ENCODE measurements at regions not wholly inside any gene's neighbourhood (a gene's known extent, or its start where the extent isn't known, plus 50 kb on each side); places are given as distances from the start of the nearest gene placed in this dataset.
A peak's percentile ranks its signal among the peaks of the same experiment; 100 is the strongest.

DNA sequence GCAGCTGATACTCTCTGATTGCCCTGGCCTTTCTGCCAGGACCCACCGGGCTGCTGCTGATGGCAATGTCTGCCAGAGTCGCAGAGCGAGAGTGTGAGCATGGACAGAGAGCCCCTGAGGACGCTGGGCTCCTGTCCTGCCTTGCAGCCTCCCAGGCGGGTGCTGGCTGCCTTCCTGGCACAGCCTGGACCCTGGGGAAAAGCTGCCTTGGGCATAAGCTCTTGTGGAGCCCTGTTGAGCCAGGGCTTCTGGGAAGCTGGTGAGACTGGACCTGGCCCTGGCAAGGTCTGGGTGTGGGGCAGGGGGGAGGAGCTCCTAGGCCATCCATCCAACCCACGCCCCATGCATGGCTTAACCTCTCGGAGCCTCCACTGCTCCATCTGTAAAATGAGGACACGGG, 105.8 kb upstream of the WNT4 start:
- H3K36me3 ChIP-seq (ENCODE audit: control insufficient read depth, insufficient read depth, low read length) = no peaks in the 10 kb centered on the region
- POLR2A ChIA-PET = no interaction called here
- TF ChIP-seq, protein P1, sequence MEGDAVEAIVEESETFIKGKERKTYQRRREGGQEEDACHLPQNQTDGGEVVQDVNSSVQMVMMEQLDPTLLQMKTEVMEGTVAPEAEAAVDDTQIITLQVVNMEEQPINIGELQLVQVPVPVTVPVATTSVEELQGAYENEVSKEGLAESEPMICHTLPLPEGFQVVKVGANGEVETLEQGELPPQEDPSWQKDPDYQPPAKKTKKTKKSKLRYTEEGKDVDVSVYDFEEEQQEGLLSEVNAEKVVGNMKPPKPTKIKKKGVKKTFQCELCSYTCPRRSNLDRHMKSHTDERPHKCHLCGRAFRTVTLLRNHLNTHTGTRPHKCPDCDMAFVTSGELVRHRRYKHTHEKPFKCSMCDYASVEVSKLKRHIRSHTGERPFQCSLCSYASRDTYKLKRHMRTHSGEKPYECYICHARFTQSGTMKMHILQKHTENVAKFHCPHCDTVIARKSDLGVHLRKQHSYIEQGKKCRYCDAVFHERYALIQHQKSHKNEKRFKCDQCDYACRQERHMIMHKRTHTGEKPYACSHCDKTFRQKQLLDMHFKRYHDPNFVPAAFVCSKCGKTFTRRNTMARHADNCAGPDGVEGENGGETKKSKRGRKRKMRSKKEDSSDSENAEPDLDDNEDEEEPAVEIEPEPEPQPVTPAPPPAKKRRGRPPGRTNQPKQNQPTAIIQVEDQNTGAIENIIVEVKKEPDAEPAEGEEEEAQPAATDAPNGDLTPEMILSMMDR (IDR thresholded peaks at IDR 0.05; ENCODE audit: insufficient read depth, low read depth, low read length) = no peak
- DNase-seq (ENCODE audit: low read depth) = no peak
- H3K27me3 ChIP-seq (ENCODE audit: control insufficient read depth, insufficient read depth, low read length) = peaks cover 45% of the 10 kb centered on the region
- CTCF ChIA-PET = interaction anchor here (0.9 kb wide), 1 partner anchor 80 kb away, joined by 3 read pairs; no protein-coding TSS in a partner anchor
- no peak overlapping the region for H3K4me3 ChIP-seq (ENCODE audit: low read depth, low read length)

DNA sequence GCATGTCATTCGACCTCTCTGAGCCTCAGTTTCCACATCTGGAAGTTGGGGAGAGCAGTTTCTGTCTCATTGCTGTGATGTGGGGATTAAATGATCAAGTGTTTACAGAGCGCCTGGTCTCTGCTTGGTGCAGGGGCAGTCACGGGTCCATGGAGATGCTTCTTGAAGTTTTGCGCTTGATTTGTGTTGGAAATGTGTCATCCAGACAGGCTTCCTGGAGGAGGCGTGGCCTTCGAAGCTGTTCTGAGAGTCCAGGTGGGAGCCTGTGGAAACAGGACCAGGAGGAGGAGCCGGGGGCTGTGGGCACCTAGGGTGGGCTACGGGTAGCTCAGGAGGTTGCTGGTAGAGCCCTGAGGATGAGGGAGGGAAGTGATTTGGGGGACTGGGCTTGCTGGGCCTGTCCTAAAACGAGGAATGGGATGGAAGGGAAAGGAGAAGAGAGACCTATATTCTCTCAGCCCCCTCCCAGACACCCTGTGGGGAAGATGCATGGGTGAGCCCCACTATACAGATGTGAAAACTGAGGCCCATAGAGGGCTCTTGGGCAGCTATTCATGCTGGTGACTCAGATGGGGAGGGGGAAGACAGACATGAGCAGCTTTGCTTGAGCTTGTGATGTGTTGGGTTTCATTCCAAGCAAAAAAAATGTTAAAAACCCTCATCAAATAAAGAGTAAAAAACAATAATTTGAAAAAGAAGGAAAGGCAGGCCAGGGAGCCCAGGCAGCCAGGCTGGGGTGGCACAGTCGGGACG, 107.2 kb upstream of the WNT4 start:
- ChIA-PET CTCF (no interaction called here), POLR2A (interaction anchor here (1.0 kb wide), 1 partner anchor 225 kb away, joined by 3 read pairs; no protein-coding TSS in a partner anchor)
- TF ChIP-seq, protein P1 (IDR thresholded peaks at IDR 0.05; ENCODE audit: insufficient read depth, low read depth, low read length) = no peak
- H3K27me3 ChIP-seq (ENCODE audit: control insufficient read depth, insufficient read depth, low read length) = peaks cover 55% of the 10 kb centered on the region
- DNase-seq (ENCODE audit: low read depth) = no peak
- H3K36me3 ChIP-seq (ENCODE audit: control insufficient read depth, insufficient read depth, low read length) = no peaks in the 10 kb centered on the region
- no peak overlapping the region for H3K4me3 ChIP-seq (ENCODE audit: low read depth, low read length)

DNA sequence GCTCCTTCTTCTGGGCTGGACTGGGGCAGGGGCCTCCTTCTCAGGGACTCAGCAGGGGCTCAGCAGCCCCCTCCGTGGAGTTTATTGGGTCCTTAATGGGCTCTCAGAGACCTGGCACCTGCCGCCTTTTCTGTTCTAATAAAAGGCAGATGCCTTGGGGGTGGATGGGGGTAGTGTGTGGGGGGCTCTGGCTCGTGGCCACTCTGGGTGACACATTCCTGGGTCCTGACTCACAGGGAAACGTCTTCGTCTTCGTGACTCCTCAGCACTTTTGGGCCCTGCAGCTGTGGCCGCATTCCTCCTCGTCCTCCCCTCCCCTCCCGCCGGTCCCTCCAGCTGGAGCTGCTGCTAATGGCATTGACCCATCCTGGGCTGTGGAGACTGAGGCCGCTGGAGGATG, 107.8 kb upstream of the WNT4 start:
- TF ChIP-seq, protein P1 (IDR thresholded peaks at IDR 0.05; ENCODE audit: insufficient read depth, low read depth, low read length) = no peak
- peak; percentile 39 for DNase-seq (ENCODE audit: low read depth)
- H3K36me3 ChIP-seq (ENCODE audit: control insufficient read depth, insufficient read depth, low read length) = no peaks in the 10 kb centered on the region
- CTCF ChIA-PET = no interaction called here
- H3K27me3 ChIP-seq (ENCODE audit: control insufficient read depth, insufficient read depth, low read length) = peaks cover 57% of the 10 kb centered on the region
- H3K4me3 ChIP-seq (ENCODE audit: low read depth, low read length) = no peak overlapping the region
- POLR2A ChIA-PET = interaction anchor here (1.0 kb wide), 1 partner anchor 226 kb away, joined by 3 read pairs; no protein-coding TSS in a partner anchor

DNA sequence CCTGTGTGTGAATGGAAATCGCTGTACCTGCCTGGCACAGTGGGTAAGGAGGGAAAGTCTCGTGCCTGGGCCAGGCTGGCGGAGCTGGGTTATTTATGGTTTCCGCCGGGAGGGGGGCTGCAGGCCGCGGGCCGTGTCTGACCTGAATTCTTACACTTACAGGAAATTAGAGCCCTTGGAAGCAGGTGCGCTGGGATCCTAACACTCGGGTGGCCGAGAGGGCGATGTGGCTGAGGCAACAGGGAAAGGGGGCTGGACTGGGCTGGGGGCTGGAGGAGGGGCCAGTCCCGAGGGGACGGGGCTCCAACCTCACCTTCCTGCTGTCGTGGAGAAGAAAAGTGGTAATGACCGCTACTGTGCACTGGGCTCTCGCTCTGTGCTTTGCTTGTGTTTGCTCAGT, 109.4 kb upstream of the WNT4 start:
- no peak overlapping the region for H3K4me3 ChIP-seq (ENCODE audit: low read depth, low read length)
- POLR2A ChIA-PET = no interaction called here
- H3K27me3 ChIP-seq (ENCODE audit: control insufficient read depth, insufficient read depth, low read length) = peaks cover 49% of the 10 kb centered on the region
- TF ChIP-seq, protein P1 (IDR thresholded peaks at IDR 0.05; ENCODE audit: insufficient read depth, low read depth, low read length) = no peak
- CTCF ChIA-PET = no interaction called here
- no peaks in the 10 kb centered on the region for H3K36me3 ChIP-seq (ENCODE audit: control insufficient read depth, insufficient read depth, low read length)
- DNase-seq (ENCODE audit: low read depth) = no peak

DNA sequence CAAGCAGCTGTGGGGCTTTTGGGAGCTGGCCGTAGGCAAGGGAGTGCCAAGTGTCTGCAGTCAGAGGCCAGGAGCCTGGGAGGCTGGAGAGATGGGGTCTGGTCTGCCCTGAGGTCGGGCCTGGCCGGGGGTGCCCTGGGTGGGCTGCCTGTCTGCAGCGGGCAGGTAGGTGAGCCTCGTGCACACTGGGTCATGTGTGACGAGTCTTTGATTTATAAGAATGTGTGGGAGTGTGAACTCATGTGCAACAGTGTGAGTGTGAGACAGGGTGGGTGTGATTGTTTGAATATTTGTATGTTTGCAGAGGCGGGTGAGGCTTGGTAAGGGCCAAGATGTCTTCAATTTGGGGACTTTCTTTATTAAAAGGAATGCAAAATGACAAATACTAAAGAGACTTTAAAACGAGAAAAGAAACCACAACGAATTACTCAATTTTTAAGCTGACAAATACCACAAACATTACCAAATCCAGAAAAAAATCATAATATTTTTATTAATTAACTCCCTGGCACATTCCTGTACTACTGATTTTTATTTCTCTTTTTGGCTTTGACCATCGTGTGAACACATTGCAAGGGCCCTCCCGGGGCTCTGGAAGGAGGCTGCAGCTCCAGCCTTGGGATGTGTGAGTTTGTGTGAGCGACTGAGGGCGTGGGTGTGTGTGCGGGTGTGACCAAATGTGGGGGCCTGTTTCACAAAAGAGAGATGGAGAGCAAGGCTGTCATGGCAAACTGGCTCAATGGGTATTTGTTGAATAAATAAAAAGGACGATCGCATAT, 110.3 kb upstream of the WNT4 start:
- DNase-seq (ENCODE audit: low read depth) = no peak
- TF ChIP-seq, protein P1 (IDR thresholded peaks at IDR 0.05; ENCODE audit: insufficient read depth, low read depth, low read length) = no peak
- H3K4me3 ChIP-seq (ENCODE audit: low read depth, low read length) = no peak overlapping the region
- no peaks in the 10 kb centered on the region for H3K36me3 ChIP-seq (ENCODE audit: control insufficient read depth, insufficient read depth, low read length)
- ChIA-PET CTCF (no interaction called here), POLR2A (no interaction called here)
- H3K27me3 ChIP-seq (ENCODE audit: control insufficient read depth, insufficient read depth, low read length) = peaks cover 43% of the 10 kb centered on the region

Data from BJ (cell line).